GM18907 (cell line): ENCODE measurements at regions not wholly inside any gene's neighbourhood (a gene's known extent, or its start where the extent isn't known, plus 50 kb on each side); places are given as distances from the start of the nearest gene placed in this dataset.

Experiments used
- ATAC-seq: cut with Tn5 transposase; IDR thresholded peaks from one replicate; pipeline ENCODE4 v1.9.1; 2021; ENCODE audit warnings: mild to moderate bottlenecking, moderate library complexity; ENCODE audit not compliant: unreplicated experiment

DNA sequence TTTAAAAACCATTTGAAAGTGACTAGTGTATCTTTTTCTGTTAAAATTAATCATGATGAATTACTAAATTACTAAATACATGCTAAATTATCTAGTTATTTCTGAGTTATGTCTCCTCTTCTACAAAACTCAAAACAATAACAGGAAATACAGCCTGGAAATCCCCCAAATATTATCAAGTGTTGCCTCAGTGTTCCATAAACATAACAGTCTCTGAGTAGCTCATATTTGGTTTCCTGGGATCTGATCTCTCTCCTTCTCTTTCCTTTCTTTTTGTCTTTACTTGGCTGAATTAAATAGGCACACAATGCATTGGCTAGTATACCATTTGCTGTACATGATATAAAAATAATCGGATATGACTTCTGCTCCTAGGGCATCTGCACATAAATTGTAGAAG is 277.6 kb upstream of the IGFBP3 start:
- ATAC-seq, result no peak

DNA sequence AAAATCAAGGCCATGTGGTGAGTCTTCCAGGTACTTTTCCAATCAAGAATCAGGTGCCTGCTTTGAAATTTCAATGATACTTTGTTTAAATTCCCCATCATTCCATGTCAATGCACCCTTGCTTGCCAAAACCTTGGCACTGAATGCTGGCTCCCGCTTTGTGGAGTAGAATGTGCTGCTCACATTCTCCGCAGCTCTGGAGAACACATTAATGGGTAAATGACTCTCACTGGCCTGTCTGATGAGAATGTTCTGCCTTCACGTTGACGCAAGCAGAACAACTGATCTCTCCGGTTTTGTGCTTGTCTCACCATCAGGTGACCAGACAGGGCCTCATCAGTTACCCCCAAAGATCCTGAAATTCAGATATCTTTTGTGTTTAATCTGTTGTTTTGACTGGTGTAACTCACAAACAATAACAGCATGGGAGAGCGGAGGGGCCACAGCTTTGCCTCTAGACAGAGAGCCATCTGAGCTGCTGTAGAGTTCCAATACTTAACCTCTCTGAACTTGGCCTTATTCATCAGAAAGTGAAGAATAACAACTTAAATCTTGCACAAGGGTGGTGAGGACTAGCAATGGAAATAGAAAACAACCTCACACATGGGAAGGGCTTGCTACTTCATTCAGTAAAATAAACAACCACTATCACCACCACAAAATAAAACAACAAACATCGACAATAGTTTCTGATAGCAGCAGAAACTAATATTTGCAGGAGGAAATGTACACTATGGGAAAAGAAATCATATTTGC is 276.9 kb upstream of the IGFBP3 start:
- no peak for ATAC-seq

DNA sequence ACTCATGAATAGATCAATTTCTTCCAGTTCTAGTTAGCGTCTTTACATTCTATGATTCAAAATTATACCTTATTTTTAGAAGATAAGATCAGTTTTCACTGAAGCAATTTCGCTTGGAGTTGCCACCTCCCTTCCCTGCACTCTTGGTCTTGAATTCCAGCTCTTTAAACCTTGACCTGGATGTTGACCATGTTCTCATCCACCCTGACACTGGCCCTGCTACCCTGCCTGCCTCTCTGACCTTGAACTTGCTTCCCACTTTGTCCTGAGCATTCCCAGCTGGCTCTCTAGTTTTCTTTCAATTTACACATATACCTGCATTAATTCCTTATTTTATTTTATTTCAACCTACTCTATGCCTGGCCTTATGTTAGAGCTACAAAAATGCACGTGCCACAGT is 274.9 kb upstream of the IGFBP3 start:
- no peak for ATAC-seq

DNA sequence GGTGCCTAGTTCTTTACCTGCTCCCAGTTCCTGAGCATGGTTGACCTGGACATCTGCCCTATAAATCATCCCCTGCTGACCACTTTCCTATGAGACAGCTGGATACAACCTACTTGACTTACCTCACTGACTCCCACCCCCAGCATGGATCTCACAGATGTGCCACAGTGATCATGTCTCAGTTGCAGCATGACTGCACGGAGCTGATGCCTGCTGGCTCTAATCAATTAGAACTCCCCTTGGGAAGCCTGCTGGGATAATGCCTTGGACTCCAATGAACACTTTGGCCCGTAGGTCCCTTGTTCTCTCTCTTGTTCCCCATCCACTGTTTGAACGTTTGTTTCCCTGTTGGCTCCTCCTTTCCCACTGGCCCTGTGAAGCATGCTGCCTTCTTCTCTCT is 271.2 kb upstream of the IGFBP3 start:
- ATAC-seq, result no peak

DNA sequence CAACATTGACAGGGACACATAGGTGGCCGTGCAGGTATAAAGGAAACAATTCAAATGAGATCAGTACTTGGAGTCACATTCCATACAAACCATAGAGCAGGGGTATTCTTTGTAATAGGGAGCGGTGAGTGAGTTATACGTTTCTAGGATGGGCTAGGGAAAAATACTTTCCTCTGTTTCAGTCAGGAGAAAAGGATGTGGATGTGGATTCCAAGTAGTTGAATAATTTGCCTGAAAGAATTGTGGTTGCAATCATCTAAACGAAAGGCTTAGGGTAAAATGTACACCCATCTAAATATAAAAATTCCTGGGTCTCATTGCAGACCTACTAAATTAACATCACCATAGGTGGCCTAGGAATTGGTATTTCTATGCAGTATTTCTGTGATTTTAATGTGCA is 270.7 kb upstream of the IGFBP3 start:
- no peak for ATAC-seq

DNA sequence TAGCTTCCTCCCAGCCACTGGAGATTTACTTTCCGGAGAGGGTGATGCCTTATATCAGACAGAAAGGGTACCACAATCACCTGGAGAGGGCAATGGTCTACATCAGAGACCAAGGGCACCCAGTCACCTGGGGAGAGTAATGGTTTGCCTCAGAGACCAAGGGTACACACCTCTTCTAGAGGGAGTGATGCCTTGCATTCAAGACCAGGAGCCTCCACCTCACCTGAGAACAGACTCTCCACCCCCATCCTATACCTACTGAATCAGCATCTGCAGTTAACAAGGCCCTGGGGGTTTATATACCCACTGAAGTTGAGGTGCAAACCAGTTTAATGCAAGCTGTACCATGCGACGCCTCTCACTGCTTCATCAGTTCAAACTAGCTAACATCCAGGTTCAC is 270.2 kb upstream of the IGFBP3 start:
- no peak for ATAC-seq

DNA sequence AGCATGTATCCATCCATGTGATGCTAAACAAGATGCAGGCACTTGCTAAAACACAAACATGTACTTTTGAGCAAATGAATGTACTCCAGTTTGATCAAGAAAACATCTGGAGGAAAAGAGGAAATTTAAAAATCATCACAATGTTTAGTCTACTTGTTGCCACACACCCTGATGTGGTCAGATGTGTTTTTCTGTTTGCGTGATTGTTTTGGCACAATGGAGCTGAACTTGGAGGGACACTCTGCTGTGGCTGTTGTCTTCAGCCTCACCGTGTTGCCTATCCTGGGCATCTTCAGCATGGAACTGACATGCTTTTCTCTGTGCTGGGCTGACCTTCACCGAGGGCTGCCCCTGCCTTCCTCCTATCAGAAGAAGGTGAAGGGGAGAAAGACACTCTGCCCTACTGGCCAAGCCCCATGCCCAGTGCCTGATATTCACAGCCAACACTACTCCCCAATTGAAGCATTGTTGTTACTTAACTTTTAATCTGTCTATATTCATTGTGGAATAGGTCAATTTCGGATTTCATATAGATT is 268.3 kb upstream of the IGFBP3 start:
- ATAC-seq, result no peak

DNA sequence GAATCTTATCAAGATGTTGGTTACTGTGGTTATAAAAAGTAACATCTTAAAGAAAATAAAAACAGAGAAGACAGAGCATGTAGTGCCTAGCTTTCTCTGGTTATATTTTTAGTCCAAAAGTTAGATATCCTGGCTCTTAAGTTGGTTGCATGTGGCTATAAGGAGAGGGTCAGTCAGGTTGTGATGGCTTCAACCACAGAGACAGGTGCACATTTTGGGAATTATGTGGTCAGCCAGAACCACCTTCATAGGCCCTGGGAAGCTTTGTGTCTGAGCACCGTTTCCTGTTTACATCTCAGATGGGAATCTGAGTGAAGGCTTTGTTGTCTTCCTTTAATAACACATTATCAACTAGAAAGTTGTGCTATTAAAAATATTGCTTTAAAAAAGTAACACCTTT is 265.1 kb upstream of the IGFBP3 start:
- no peak for ATAC-seq

DNA sequence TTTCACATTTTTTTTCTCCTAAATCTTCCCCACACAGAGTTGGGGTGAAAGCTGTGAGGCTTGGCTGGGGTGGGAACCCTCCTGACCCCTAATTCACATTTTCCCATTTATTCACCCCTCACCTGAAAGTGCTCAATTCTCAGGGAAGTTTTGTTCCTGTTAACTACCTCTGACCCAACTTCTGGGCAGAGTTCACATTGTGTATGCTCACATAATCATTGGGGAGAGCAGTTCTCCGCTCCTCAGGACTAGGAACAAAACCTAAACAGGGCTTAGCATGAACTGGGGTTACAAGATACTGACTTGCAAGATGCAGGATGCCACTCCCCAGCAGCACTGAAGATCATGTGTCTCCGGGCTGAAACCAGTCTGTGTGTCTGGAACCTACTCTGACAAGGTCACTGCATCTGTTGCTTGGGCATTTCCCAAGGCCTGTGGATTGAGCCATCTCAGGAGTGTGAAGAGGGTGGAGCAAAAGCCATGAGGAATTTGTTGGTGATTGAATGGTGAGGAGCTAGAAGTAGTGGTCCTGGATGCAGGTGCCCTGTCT is 258.1 kb upstream of the IGFBP3 start:
- ATAC-seq, result no peak

DNA sequence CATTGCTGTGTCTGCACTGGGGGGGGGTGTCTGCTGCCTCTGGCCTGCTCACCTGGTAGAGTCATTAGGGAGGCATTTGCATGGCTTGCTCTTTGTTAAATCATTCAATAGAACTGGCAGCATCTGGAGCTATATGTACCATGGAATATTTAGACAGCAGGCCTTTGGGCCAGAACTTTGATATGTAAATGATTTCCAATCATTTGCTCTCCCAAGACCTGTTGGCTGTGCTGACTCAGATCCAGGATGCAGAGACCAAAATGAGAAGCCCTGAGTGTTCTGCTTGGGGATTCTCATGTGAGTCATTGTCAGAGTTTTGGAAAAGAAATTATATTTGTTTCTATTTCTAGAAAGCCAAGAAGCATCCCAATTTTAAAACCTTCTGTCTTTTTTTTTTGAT is 257.6 kb upstream of the IGFBP3 start:
- no peak for ATAC-seq

DNA sequence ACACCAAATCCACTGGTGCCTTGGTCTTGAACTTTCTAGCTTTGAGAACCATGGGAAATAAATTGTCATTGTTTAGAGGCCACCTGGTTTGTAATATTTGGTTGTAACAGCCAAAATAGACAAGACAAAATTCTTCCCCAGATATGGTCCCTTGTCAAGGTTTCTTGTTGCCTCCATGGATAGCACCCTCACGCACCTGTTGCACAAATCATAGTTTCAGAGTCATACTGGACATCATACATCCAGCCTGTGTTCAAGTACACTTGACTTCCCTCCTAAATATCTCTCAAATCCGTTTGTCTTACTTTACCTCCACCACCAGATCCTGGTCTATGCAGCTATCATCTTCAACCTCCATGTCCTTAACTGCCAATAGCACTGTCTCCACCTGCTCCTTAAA is 256.7 kb upstream of the IGFBP3 start:
- no peak for ATAC-seq

DNA sequence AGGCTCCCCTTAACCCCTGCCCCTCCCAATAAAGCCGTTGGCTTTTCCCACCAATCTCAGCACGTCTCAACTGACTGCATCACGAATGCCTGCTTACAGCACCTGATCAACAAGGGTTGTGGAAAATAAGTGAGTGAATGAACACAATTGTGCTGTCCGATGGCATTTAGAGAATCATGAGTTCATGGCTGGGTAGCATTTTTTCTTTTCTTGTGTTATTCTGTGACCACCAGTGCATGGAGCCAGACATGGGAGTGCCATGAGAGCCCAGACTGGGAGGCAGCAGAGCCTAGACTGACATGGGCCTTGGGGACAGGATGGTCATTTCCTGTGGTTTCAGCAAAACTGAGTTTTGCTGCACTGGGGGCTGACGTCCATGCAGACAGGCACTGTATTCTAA is 254.1 kb upstream of the IGFBP3 start:
- no peak for ATAC-seq

DNA sequence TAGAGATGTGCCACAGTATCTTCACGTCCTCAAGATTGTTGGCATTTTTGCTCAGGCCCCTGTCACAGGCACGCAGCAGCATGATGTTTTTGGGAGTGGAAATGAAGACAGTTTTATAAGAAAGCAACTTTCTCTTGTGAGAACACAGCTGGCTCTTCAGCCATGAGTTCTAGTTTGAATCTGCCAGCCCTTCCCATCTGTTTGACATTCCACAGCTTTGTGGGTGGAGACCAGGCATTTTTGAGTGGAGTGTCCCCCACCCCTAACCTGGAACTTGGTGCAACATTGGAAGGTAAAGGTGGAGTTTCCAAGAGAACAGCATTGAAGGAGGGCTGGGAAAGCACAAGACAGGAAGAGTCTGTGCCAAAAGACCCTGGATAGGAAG is 253.1 kb upstream of the IGFBP3 start:
- ATAC-seq, result no peak

DNA sequence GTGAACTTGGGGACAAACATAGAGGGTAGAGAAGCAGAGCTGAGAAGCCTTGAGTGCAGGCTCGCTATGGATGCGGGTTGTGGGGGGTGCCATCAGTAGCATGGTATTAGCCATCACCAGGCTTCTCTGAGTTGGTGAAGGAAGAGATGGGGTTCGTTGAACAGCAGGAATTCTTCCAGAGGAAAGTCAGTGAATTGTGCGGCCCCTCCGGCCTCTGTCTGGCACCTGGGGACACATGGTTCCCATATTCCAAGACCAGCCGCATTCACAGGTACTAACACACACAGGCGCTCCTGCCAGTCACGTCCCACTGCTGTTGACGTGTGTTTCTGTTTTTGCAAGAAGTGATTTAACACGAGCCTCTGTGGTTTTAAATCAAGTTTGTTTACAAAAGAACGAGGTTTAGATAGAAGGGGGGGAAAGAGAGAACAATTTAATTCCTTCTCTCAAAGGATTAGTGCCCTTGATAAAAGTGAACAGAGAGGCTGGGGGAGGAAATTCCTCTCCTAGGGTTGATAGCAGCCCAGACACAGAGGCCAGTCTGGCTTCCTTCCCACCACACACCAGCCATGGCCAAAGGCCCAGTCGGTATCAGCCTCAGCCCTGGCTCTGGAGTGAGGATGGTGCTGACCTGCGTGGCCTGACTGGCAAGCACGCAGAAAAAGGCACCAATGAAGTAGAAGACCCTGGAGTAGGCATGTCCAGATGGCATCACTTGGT is 252.6 kb upstream of the IGFBP3 start:
- no peak for ATAC-seq

DNA sequence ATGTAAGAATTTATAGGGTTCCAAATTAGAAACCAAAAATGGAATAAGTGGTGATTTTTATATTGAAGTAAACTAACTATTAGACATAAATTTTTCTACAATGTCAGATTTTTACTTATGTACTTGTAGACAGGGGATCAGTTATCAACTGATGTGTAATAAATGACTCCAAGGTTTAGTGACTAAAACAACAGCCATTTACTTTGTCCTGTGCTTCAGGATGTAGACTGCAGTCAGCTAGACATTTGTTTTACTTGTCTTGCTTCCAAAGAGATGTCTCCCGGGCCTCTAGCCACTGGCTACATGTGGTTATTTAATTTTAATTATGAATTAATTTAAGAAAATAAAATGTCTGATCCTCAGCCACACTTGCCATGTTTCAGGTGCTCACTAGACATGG is 249.7 kb upstream of the IGFBP3 start:
- no peak for ATAC-seq

DNA sequence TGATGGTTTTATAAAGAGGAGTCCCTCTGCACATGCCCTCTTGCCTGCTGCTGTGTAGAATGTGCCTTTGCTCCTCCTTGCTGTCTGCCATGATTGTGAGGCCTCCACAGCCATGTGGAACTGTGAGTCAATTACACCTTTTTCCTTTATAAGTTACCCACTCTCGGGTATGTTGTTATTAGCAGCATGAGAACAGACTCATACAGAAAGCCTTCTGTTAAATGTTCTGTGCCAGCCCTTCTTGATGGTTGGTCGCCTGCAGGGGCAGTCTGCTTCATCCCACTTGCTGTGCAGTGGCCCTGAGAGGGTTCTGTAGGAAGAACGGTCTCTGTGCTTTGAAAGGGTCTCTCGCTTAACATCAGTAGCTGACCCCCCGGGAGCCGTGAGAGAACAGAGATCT is 248.9 kb upstream of the IGFBP3 start:
- no peak for ATAC-seq

DNA sequence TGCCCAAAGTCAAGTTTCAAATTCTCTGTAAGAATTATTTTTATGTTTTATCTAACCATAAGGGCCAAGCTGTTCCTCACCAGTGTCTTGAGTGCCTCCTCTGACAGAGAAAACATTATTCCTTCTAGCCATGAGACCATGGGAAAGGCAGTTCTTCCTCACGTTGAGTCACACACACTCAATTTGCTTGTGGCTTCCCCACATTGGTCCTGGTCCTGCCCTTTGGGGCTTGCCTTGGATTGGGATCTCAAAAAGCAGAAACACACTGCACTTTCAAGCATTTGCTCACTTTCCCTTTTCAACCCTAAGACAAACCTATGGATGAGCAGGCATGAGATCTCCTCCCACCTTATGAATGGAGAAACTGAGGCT is 248.3 kb upstream of the IGFBP3 start:
- ATAC-seq, result no peak

DNA sequence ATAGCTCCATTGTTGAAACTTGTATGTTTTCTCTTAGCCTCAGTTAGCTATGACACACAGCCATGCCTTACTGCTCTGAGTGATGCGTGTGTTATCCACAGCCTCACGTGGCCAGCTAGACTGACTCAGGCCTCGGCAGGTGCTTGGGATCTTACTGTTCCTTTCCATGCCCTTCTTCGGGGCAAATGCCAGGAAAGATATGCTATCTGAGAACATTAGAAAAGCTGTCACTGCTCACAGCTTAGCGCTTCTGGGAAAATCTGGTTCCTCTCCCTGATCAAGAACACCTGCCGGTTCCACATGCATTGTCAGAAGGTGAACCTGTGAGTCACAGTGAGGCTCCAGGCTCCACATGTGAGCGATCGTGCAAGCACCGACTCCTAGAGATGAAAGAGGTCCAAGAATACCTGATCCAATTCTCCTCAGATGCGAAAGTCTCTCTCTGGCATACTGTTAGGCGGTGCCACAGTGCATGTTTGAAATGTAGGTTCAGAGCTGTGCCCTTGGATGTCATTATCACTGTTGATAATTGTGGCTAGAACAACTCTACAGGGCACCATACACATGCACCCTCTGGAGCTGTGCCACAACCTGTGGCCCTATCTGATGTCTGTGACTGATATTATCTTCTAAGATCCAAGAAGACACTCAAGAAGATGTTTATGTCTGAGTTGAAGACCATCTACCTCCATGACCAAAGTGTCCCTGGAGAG is 247.8 kb upstream of the IGFBP3 start:
- no peak for ATAC-seq

DNA sequence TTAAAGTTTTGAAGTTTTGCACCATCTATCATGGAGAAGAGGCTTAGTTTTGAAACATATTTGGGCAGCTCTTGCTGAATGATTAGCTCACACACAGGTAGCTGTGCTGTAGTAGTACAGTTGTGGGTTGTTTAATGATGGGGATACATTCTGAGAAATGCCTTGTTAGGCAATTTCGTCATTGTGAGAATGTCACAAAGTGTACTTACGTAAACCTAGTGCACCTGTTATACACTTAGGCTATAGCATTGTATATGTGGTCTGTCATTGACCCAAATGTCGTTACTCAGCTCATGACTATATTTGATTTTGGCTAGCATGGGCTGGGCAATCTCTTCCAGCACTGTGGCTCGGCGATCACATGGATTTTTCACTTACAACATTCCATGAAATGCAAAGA is 247.2 kb upstream of the IGFBP3 start:
- ATAC-seq, result no peak

DNA sequence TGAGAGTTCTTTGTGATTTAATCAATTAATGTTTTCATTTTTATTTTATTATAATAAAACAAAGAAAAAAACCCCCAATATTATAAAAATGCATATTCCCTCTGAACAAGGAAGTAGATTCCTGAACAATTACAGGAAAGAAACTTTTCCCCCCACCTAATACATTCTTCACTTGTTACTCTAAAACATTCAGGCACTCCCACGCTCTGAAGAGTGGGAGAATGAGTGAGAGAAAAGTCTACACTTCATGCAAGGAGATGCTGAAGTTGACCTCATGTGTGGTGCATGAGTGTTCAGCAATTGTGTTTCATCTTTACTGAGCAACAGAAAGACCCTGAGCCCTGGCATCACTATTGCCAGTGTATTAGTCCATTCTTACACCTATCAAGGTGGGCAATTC is 244.2 kb upstream of the IGFBP3 start:
- ATAC-seq, result no peak

DNA sequence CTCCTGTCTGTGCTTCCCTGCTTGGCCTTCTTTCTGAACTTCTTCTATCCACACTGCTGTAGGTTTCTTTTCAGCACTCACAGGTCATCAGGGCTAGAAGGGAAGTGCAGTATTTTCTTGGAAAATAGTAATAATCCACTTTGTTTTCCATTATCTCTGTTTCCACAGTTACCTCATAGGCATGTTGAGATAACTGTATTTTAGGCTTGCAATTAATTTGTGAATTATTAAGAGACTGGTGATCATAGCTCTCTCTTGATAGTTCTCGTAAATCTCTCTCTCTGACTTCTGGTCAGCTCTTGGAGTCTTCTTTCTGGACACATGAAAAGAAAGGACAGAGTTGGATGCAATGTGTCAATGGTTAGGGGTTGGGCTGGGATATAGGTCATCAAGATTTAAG is 243.6 kb upstream of the IGFBP3 start:
- ATAC-seq, result no peak

DNA sequence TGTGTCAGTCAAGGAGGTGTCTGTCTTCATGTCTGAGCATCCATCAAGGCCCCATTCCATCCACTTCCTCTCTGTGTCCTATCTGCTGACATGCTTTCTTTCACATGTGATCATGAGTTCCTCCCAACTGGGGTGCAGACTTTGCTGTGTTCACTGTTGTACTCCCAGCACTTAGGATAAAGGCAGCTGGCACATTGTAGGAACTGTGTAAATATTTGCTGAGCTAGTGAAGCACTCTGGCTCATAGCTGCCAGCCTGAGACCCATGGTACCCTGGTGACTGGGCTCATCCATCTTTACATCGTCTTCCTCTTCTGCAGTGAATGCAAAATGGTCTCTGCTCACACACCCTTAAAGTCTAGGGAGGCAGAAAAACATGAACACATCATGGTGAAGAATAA is 242.2 kb upstream of the IGFBP3 start:
- no peak for ATAC-seq
